GM18867 (cell line): ENCODE measurements at regions not wholly inside any gene's neighbourhood (a gene's known extent, or its start where the extent isn't known, plus 50 kb on each side); places are given as distances from the start of the nearest gene placed in this dataset.
"Not testable (repeated sequence)": the region's sequence is repeated elsewhere in the genome, so short reads cannot be mapped to it uniquely, and the experiment has no call there.

Experiments used
- ATAC-seq: cut with Tn5 transposase; IDR thresholded peaks from one replicate; pipeline ENCODE4 v1.9.1; 2021; ENCODE audit warnings: mild to moderate bottlenecking, moderate library complexity; ENCODE audit not compliant: unreplicated experiment

GRCh38 chr20:47980336-47981177 lies 195.3 kb upstream of the SULF2 start:
- no peak for ATAC-seq

GRCh38 chr20:47979361-47980095 lies 194.2 kb upstream of the SULF2 start:
- not testable (repeated sequence) for ATAC-seq

GRCh38 chr20:47978428-47979120 lies 193.3 kb upstream of the SULF2 start:
- not testable (repeated sequence) for ATAC-seq

GRCh38 chr20:47977789-47978252 lies 192.5 kb upstream of the SULF2 start:
- ATAC-seq: not testable (repeated sequence)

- ATAC-seq: not testable (repeated sequence)
Observed at GRCh38 chr20:47977017-47977788, 191.9 kb upstream of the SULF2 start.

GRCh38 chr20:47974234-47974878 lies 189.1 kb upstream of the SULF2 start:
- no peak for ATAC-seq

- ATAC-seq: no peak
Observed at GRCh38 chr20:47973519-47974233, 188.4 kb upstream of the SULF2 start.

GRCh38 chr20:47972916-47973309 lies 187.6 kb upstream of the SULF2 start:
- no peak for ATAC-seq

- ATAC-seq: not testable (repeated sequence)
Observed at GRCh38 chr20:47972297-47972915, 187.1 kb upstream of the SULF2 start.

- ATAC-seq: no peak
Observed at GRCh38 chr20:47971058-47971791, 185.9 kb upstream of the SULF2 start.

- ATAC-seq: no peak
Observed at GRCh38 chr20:47970282-47970903, 185.1 kb upstream of the SULF2 start.

GRCh38 chr20:47969426-47969825 lies 184.1 kb upstream of the SULF2 start:
- no peak for ATAC-seq

GRCh38 chr20:47968541-47969310 lies 183.4 kb upstream of the SULF2 start:
- no peak for ATAC-seq

GRCh38 chr20:47964149-47964548 lies 178.9 kb upstream of the SULF2 start:
- no peak for ATAC-seq

GRCh38 chr20:47963022-47963421 lies 177.7 kb upstream of the SULF2 start:
- ATAC-seq: no peak

GRCh38 chr20:47962286-47962963 lies 177.1 kb upstream of the SULF2 start:
- no peak for ATAC-seq
